Astrocyte of the cerebellum (primary cell): ENCODE measurements at regions not wholly inside any gene's neighbourhood (a gene's known extent, or its start where the extent isn't known, plus 50 kb on each side); places are given as distances from the start of the nearest gene placed in this dataset.

ENCODE experiments used
- DNase-seq: peaks from one replicate; pipeline ENCODE4 v3.0.0-alpha.2; 2011; ENCODE audit warnings: low read depth
- H3K4me3 ChIP-seq: 2 replicates; pipeline ENCODE4 v1.5.1; 2011; ENCODE audit warnings: mild to moderate bottlenecking, low read depth, low read length, moderate library complexity
- in situ Hi-C: cut with HindIII; loops from 2 replicates; pipeline ENCODE4 v1.10.0; 2017; ENCODE audit warnings: low sequenced_read_pairs
- TF ChIP-seq, protein P1 (sequence below): IDR thresholded peaks from 2 replicates; pipeline ENCODE4 v1.5.1; 2012; ENCODE audit warnings: low read length, low read depth, moderate library complexity, mild to moderate bottlenecking; ENCODE audit errors: missing control alignments

DNA sequence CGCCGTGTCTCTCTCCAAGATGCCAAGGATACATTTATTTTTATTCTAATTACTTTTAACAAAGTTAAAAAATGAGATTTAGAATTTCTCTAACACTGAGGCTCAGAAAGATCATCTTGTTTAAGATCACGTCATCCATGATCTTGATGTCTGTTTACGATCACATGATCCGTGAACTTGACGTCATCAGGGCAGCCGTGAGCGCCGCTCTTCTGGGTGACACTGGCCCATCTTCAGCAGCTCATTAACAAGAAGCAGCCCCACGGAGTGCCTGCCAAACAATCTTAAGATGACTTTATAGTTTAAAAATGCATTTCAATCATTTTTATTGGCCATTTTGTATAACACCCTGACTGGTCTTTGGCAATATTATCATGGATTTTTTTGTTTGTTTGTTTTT is 291.1 kb upstream of the PRKCQ start:
- no peak for DNase-seq
- TF ChIP-seq, protein P1, sequence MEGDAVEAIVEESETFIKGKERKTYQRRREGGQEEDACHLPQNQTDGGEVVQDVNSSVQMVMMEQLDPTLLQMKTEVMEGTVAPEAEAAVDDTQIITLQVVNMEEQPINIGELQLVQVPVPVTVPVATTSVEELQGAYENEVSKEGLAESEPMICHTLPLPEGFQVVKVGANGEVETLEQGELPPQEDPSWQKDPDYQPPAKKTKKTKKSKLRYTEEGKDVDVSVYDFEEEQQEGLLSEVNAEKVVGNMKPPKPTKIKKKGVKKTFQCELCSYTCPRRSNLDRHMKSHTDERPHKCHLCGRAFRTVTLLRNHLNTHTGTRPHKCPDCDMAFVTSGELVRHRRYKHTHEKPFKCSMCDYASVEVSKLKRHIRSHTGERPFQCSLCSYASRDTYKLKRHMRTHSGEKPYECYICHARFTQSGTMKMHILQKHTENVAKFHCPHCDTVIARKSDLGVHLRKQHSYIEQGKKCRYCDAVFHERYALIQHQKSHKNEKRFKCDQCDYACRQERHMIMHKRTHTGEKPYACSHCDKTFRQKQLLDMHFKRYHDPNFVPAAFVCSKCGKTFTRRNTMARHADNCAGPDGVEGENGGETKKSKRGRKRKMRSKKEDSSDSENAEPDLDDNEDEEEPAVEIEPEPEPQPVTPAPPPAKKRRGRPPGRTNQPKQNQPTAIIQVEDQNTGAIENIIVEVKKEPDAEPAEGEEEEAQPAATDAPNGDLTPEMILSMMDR = no peak
- no peak overlapping the region for H3K4me3 ChIP-seq
- in situ Hi-C loops = no loop called here

DNA sequence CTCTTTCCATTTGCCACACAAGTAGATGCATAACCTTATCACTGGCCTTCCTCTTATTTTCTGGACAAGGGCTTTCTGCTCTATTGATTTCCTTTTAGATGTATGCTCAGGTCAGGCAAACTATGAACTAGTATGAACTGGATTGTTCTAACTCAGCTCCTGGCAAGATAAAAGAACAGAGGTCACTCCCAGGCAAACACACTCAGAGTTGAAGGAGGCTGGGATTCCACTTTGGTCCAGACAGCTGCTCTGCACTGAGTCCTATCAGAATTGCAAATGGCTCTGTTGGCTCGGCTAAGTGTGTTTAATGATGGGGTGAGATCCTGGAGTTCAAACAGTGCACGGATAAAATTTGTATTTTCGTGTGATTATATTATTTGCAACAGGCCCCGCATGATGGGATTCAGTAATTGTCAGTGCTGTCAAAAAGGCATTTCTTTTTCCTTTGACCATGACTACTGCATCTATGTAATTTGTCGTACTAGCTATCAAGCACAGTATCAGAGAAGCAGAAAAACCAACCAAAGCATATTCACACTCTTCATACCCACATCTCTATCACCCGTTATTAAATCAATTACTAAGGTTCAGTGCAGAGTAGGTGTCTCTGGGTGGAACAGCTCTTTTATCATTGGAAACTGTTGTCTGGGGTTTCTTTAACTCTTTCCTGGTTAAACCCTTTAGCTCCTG is 288.1 kb upstream of the PRKCQ start:
- in situ Hi-C loops = no loop called here
- TF ChIP-seq, protein P1 = no peak
- no peak for DNase-seq
- no peak overlapping the region for H3K4me3 ChIP-seq

DNA sequence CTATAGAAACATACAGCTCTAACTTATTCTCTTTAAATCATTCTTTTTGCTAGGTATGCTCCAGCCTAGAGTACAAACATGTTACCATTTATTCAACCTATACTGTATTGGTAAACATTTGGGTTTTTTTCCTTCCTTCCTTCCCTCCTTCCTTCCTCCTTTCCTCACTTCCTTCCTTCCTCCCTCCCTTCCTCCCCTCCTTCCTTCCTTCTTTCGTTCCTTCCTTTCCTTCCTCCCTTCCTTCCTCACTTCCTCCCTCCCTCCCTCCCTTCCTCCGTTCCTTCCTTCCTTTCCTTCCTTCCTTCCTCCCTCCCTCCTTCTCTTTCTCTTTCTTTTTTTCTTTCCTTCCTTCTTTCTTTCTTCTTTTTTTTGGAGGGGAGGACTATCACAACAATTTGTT is 286.7 kb upstream of the PRKCQ start:
- DNase-seq = no peak
- H3K4me3 ChIP-seq = no peak overlapping the region
- TF ChIP-seq, protein P1 = no peak
- in situ Hi-C loops = no loop called here

DNA sequence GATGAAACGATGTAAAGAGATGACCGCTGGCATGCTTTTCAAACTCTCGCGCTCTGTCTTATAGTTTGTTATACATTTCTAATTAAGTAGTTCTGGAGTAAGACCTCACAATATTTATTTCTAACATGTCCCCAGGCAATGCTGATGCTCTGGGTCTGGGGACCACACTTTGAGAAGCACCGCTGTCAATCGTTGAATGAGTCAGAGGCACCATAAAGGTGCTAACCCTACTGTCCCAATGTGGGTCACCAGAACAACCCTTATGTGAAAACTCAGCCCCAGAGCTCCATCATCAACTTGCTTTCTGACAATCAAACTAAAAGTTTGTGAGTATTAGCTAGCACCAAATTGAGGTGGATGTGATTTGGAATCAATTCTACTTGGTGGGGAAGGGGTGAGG is 284.1 kb upstream of the PRKCQ start:
- H3K4me3 ChIP-seq = no peak overlapping the region
- TF ChIP-seq, protein P1 = no peak
- no peak for DNase-seq
- in situ Hi-C loops = no loop called here

DNA sequence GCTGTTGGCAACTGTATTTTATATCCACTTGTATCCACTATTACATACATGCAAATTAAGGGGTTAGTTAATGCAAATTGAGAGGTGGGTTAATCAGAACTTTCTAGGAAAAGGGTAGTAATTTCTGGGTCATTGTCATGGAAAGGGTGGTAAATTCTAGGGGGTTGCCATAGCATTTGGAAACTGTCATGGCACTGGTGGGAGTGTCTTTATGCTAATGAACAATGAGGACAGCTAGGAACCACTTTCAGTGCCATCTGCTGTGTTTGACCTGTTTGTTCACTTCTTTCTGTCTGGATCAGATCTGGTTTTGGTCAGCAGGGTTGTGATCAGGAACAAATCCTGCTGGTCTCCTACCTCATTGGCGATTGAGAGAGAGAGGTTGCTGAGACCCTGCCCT is 283.3 kb upstream of the PRKCQ start:
- no peak overlapping the region for H3K4me3 ChIP-seq
- in situ Hi-C loops = no loop called here
- DNase-seq = no peak
- TF ChIP-seq, protein P1 = no peak

DNA sequence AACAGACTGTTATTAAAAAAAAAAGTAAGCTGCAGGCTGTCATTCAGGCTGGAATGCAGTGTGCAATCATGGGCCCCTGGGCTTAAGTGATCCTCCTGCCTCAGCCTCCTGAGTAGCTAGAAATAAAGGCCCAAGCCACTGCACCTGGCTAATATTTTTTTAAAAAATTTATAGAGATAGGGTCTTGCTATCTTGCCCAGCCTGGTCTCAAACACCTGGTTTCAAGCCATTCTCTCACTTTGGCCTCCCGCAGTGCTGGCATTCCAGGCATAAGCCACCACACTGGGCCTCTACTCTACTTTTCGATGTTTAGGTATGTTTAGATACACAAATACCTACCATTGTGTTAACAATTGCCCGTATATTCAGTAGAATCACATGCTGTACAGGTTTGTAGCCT is 270.4 kb upstream of the PRKCQ start:
- in situ Hi-C loops = no loop called here
- H3K4me3 ChIP-seq = no peak overlapping the region
- TF ChIP-seq, protein P1 = no peak
- no peak for DNase-seq
